H1 (cell line): ENCODE measurements at regions not wholly inside any gene's neighbourhood (a gene's known extent, or its start where the extent isn't known, plus 50 kb on each side); places are given as distances from the start of the nearest gene placed in this dataset.

Experiments used
- CEBPB ChIP-seq: IDR thresholded peaks from 2 replicates; pipeline ENCODE4 v1.6.1; 2012; ENCODE audit warnings: low read depth, low read length
- CHD7 ChIP-seq: fragments of 300-600 bp; sonication (generic); IDR thresholded peaks from 2 replicates; pipeline ENCODE4 v1.7.1; 2012; ENCODE audit warnings: low read length, moderate library complexity, mild to moderate bottlenecking, inconsistent platforms; ENCODE audit not compliant: insufficient replicate concordance
- E2F6 ChIP-seq: IDR thresholded peaks from 2 replicates; pipeline ENCODE4 v1.6.1; 2012; ENCODE audit warnings: inconsistent platforms
- EZH2 ChIP-seq: fragments of 200-600 bp; sonication (generic); IDR thresholded peaks from 2 replicates; pipeline ENCODE4 v1.7.1; 2012; ENCODE audit warnings: low read depth, mild to moderate bottlenecking, moderate library complexity, low read length, inconsistent platforms; ENCODE audit not compliant: severe bottlenecking
- FOSL1 ChIP-seq: IDR thresholded peaks from 2 replicates; pipeline ENCODE4 v1.6.1; 2011; ENCODE audit warnings: mild to moderate bottlenecking, low read depth, low read length, moderate library complexity; ENCODE audit not compliant: insufficient read depth
- KDM5A ChIP-seq: fragments of 200-600 bp; IDR thresholded peaks from 2 replicates; pipeline ENCODE4 v1.7.1; 2012; ENCODE audit warnings: mild to moderate bottlenecking, low read length, inconsistent platforms, mixed read lengths
- RAD21 ChIP-seq, 2 experiments: IDR thresholded peaks in 1 of 2; conservative IDR thresholded peaks in 1 of 2; 2 replicates each; pipeline ENCODE4 v1.6.1; 2011; ENCODE audit warnings: low read depth in 2 of 2, low read length in 2 of 2, improper control_type of control experiment in 1 of 2, inconsistent platforms in 1 of 2, mild to moderate bottlenecking in 1 of 2, moderate library complexity in 1 of 2
- SIN3A ChIP-seq, 2 experiments: IDR thresholded peaks in 1 of 2; conservative IDR thresholded peaks in 1 of 2; 2 replicates each; pipeline ENCODE4 v1.6.1; 2011 to 2012; ENCODE audit warnings: low read length in 2 of 2, improper control_type of control experiment in 1 of 2, low read depth in 1 of 2, mild to moderate bottlenecking in 1 of 2
- SP1 ChIP-seq: IDR thresholded peaks from 2 replicates; pipeline ENCODE4 v1.6.1; 2011; ENCODE audit warnings: low read depth, low read length
- SP4 ChIP-seq: IDR thresholded peaks from 2 replicates; pipeline ENCODE4 v1.6.1; 2012; ENCODE audit warnings: low read length, inconsistent platforms

DNA sequence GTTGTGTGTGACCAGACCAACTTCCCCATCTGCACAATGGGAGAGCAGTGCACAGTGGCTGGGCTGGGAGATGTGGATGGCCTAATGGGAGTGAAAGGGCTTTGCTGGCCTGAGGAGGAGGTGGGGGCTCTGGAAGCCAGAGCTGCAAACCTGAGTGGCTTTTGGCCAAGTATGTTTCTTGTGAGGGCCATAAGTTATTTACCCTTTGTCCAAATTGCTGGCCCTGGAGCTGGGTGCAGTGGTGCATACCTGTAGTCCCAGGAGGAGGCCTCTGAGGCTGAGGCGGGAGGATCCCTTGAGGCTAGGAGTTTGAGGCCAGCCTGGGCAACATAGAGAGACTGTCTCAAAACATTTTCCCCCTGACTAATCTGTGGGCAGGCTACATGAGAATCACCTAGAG, 129.1 kb downstream of the WNT7A start (continued):
- TF ChIP-seq CHD7, result no peak
- no peak for TF ChIP-seq SP1
- no peak for TF ChIP-seq RAD21 (IDR thresholded peaks at IDR 0.05 in 1 of 2, conservative IDR thresholded peaks at IDR 0.05 in 1 of 2; ENCODE audit: low read depth in 2 of 2, low read length in 2 of 2)
- no peak for TF ChIP-seq FOSL1
- no peak for TF ChIP-seq CEBPB
- TF ChIP-seq SIN3A (conservative IDR thresholded peaks at IDR 0.05 in 1 of 2, IDR thresholded peaks at IDR 0.05 in 1 of 2; ENCODE audit: low read depth in 1 of 2, low read length in 2 of 2), result no peak
- no peak for TF ChIP-seq E2F6
- no peak for TF ChIP-seq EZH2
- no peak for TF ChIP-seq KDM5A
- TF ChIP-seq SP4, result no peak
